Body of pancreas (tissue), 4 donors: ENCODE measurements at regions not wholly inside any gene's neighbourhood (a gene's known extent, or its start where the extent isn't known, plus 50 kb on each side); places are given as distances from the start of the nearest gene placed in this dataset.

ENCODE experiments used
- ATAC-seq: fragments of 150-250 bp; one replicate; pipeline ENCODE4 v1.9.1; 2016
- DNase-seq, 4 donors: peaks; one replicate each; pipeline ENCODE4 v3.0.0-alpha.2; 2019
- H3K27ac ChIP-seq, 4 donors: fragments of 200-600 bp; sonication (generic); 1 replicate in 3 of 4; 2 replicates in 1 of 4; pipeline versions ENCODE4 v1.5.1 to v1.6.1; 2016 to 2019; ENCODE audit warnings: mild to moderate bottlenecking in 1 of 4, mixed read lengths in 1 of 4, moderate library complexity in 1 of 4
- H3K27me3 ChIP-seq, 2 donors: fragments of 200-600 bp; sonication (generic); one replicate each; pipeline ENCODE4 v1.6.0; 2016; ENCODE audit warnings: mild to moderate bottlenecking in 1 of 2
- H3K36me3 ChIP-seq, 2 donors: fragments of 200-600 bp; sonication (generic); replicated peaks in 1 of 2; 2 replicates each; pipeline ENCODE4 v1.5.1; 2016; ENCODE audit warnings: low read depth in 2 of 2; ENCODE audit not compliant: insufficient read depth in 1 of 2
- H3K4me1 ChIP-seq: fragments of 200-600 bp; sonication (generic); one replicate; pipeline ENCODE4 v1.6.0; 2016
- H3K4me3 ChIP-seq, 2 donors: fragments of 200-600 bp; sonication (generic); 1 replicate in 1 of 2; 2 replicates in 1 of 2; pipeline ENCODE4 v1.5.1; 2016 to 2019
- H3K9me3 ChIP-seq, 3 donors: fragments of 200-600 bp; sonication (generic); 1 replicate in 2 of 3; 2 replicates in 1 of 3; pipeline ENCODE4 v1.5.1; 2016
- CTCF ChIP-seq, 7 experiments: fragments of 450-650 bp in 4 of 7; fragments of 200-600 bp in 3 of 7; sonication (generic) in 3 of 7; IDR thresholded peaks; one replicate each; pipeline ENCODE4 v1.5.1; 2016 to 2019; ENCODE audit warnings: antibody characterized with exemption in 7 of 7
- POLR2A ChIP-seq, 3 donors: fragments of 450-650 bp; IDR thresholded peaks; one replicate each; pipeline ENCODE4 v1.6.1; 2016; ENCODE audit warnings: antibody characterized with exemption in 3 of 3, mild to moderate bottlenecking in 2 of 3
- whole genome bisulfite sequencing, 2 donors: methylation state at CpG; one replicate each; pipeline ENCODE4 v1.1.5; 2017; 5-methylcytosine and 5-hydroxymethylcytosine counted together
- intact Hi-C: fragments of 100-400 bp; cut with DNase I; formaldehyde crosslinking; loops from one replicate; pipeline ENCODE4 v1.15.1; 2023

GRCh38 chr4:10240691-10241090, 124.1 kb upstream of the WDR1 start:
- ATAC-seq (no peak), DNase-seq (no peak)
- no peaks in the 10 kb centered on the region for H3K4me1 ChIP-seq
- H3K36me3 ChIP-seq = no peaks in the 10 kb centered on the region
- H3K4me3 ChIP-seq = no peak overlapping the region
- intact Hi-C loops = no loop called here
- TF ChIP-seq POLR2A (IDR thresholded peaks at IDR 0.05) (no peak), CTCF (IDR thresholded peaks at IDR 0.05) (no peak)
- H3K9me3 ChIP-seq = no peaks in the 10 kb centered on the region
- no peak overlapping the region for H3K27ac ChIP-seq
- H3K27me3 ChIP-seq = no peaks in the 10 kb centered on the region
- 29 to 35% methylated on average over 1 of the region's 1 CpG for WGBS, 2 donors

DNA sequence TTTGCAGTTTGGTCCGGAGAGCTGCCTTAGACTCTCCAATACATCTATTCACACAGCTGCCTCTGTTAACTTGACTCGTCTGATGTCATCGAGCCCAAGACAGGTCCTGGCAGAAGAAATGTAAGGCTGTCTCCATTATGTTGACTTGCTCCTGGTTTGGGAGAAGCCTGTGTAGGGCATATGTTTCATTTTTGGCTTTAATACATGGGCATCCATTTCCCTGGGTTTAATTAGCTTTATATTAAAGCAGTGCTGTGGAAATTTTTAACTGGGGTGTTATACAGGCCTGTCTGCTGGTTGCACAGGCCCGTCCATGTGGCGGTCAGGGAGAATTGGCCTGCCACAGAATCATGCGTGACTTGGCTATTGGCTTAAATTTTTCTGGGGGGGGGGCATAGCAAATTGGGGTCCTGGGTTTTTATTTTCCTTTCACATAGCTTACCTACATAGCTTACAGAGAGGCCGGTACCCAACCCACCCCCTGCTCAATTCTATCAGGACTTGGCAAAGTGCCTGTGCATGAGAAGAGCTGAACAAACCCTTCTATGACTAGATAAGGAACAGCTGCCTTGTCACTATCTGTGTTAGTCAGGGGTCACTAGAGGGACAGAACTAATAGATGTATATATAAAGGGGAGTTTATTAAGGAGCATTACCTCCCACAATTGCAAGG, 123.5 kb upstream of the WDR1 start:
- WGBS, 2 donors = 52 to 63% methylated on average over 7 of the region's 7 CpGs
- H3K9me3 ChIP-seq = no peaks in the 10 kb centered on the region
- ATAC-seq (no peak), DNase-seq (no peak)
- no peaks in the 10 kb centered on the region for H3K4me1 ChIP-seq
- no peaks in the 10 kb centered on the region for H3K36me3 ChIP-seq
- no peaks in the 10 kb centered on the region for H3K27me3 ChIP-seq
- TF ChIP-seq CTCF (IDR thresholded peaks at IDR 0.05) (no peak), POLR2A (IDR thresholded peaks at IDR 0.05) (no peak)
- intact Hi-C loops = no loop called here
- H3K4me3 ChIP-seq = no peak overlapping the region
- no peak overlapping the region for H3K27ac ChIP-seq

DNA sequence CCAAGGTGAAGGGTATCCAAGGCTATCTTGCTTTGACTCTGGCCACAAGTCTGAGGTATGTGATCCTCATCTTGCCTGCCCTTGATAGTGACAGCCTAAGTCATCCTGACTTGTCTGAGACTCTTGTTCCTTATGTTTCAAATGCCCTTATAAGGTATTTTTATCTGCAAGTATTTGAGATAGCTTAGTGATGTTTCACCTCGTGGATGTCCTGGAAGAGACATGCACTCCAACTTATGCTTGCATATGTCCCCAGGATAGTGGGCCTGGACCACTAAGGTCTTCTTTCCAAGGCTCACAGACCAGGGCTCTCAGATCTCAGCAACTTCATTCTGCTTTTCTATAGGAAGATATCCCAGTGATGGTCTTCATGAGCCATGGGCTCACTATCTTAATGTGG, 120.5 kb upstream of the WDR1 start:
- H3K4me1 ChIP-seq = no peaks in the 10 kb centered on the region
- H3K9me3 ChIP-seq = no peaks in the 10 kb centered on the region
- intact Hi-C loops = no loop called here
- no peaks in the 10 kb centered on the region for H3K36me3 ChIP-seq
- no peak overlapping the region for H3K4me3 ChIP-seq
- DNase-seq = no peak
- TF ChIP-seq POLR2A (IDR thresholded peaks at IDR 0.05) = no peak
- no peak for TF ChIP-seq CTCF (IDR thresholded peaks at IDR 0.05)
- H3K27ac ChIP-seq = no peak overlapping the region
- no peaks in the 10 kb centered on the region for H3K27me3 ChIP-seq
- 11 to 38% methylated on average over 1 of the region's 1 CpG for WGBS, 2 donors
- ATAC-seq = no peak

GRCh38 chr4:10232114-10232513, 115.5 kb upstream of the WDR1 start:
- Histone ChIP-seq H3K27ac (no peak overlapping the region), H3K36me3 (no peaks in the 10 kb centered on the region), H3K4me1 (no peaks in the 10 kb centered on the region), H3K9me3 (no peaks in the 10 kb centered on the region), H3K27me3 (no peaks in the 10 kb centered on the region), H3K4me3 (no peak overlapping the region)
- DNase-seq (no peak), ATAC-seq (no peak)
- TF ChIP-seq POLR2A (IDR thresholded peaks at IDR 0.05) = no peak
- TF ChIP-seq CTCF (IDR thresholded peaks at IDR 0.05) = no peak
- WGBS, 2 donors = 51 to 61% methylated on average over 4 of the region's 4 CpGs
- intact Hi-C loops = no loop called here

- no peak overlapping the region for H3K27ac ChIP-seq
- H3K9me3 ChIP-seq = no peaks in the 10 kb centered on the region
- no peak overlapping the region for H3K4me3 ChIP-seq
- 62 to 66% methylated on average over 3 of the region's 3 CpGs for WGBS, 2 donors
- intact Hi-C loops = no loop called here
- H3K27me3 ChIP-seq = no peaks in the 10 kb centered on the region
- DNase-seq (no peak), ATAC-seq (no peak)
- H3K36me3 ChIP-seq = no peaks in the 10 kb centered on the region
- no peaks in the 10 kb centered on the region for H3K4me1 ChIP-seq
- no peak for TF ChIP-seq CTCF (IDR thresholded peaks at IDR 0.05)
- TF ChIP-seq POLR2A (IDR thresholded peaks at IDR 0.05) = no peak
Observed at GRCh38 chr4:10226756-10227155, 110.2 kb upstream of the WDR1 start.
